Esophagus squamous epithelium (tissue), 5 donors: ENCODE measurements at regions not wholly inside any gene's neighbourhood (a gene's known extent, or its start where the extent isn't known, plus 50 kb on each side); places are given as distances from the start of the nearest gene placed in this dataset.
A peak's percentile ranks its signal among the peaks of the same experiment; 100 is the strongest.

Source experiments
- DNase-seq: peaks from one replicate; lab custom pipeline; 2025; lab: John Stamatoyannopoulos, UW
- H3K27ac ChIP-seq, 4 donors: fragments of 200-600 bp; sonication (generic); one replicate each; pipeline ENCODE4 v1.5.1; 2016 to 2019; ENCODE audit warnings: mild to moderate bottlenecking in 1 of 4
- H3K27me3 ChIP-seq, 4 donors: fragments of 200-600 bp; sonication (generic); 1 replicate in 3 of 4; 2 replicates in 1 of 4; pipeline versions ENCODE4 v1.5.1 to v1.6.0; 2017 to 2021; ENCODE audit warnings: antibody characterized with exemption in 1 of 4
- H3K36me3 ChIP-seq, 3 donors: fragments of 200-600 bp; sonication (generic); one replicate each; pipeline ENCODE4 v1.5.1; 2016 to 2019
- H3K4me1 ChIP-seq, 3 donors: fragments of 200-600 bp; sonication (generic); one replicate each; pipeline ENCODE4 v1.5.1; 2017 to 2019
- H3K4me3 ChIP-seq, 4 donors: fragments of 200-600 bp; sonication (generic); 1 replicate in 3 of 4; 2 replicates in 1 of 4; pipeline ENCODE4 v1.5.1; 2016 to 2019; ENCODE audit warnings: mild to moderate bottlenecking in 2 of 4, moderate library complexity in 1 of 4
- H3K9me3 ChIP-seq, 3 donors: fragments of 200-600 bp; sonication (generic); one replicate each; pipeline ENCODE4 v1.5.1; 2016 to 2019
- CTCF ChIP-seq, 6 experiments: fragments of 450-650 bp in 4 of 6; fragments of 200-600 bp in 2 of 6; sonication (generic) in 2 of 6; IDR thresholded peaks; one replicate each; pipeline ENCODE4 v1.5.1; 2016 to 2019; ENCODE audit warnings: antibody characterized with exemption in 6 of 6, mild to moderate bottlenecking in 4 of 6, moderate library complexity in 4 of 6
- POLR2A ChIP-seq, 4 donors: fragments of 450-650 bp; IDR thresholded peaks; one replicate each; pipeline ENCODE4 v1.6.1; 2017; ENCODE audit warnings: antibody characterized with exemption in 4 of 4, mild to moderate bottlenecking in 4 of 4, moderate library complexity in 3 of 4
- WGBS, 2 donors: methylation state at CpG; one replicate each; pipeline ENCODE4 v1.1.5; 2018; 5-methylcytosine and 5-hydroxymethylcytosine counted together
- intact Hi-C: fragments of 100-400 bp; cut with DNase I; formaldehyde crosslinking; loops from one replicate; pipeline ENCODE4 v1.15.0; 2022
- donor health status: DM: yes; HTN: yes; CAD: no.

GRCh38 chr10:59587083-59587755 is 122.4 kb downstream of the SLC16A9 start:
- intact Hi-C loops, result loop anchor here (10.0 kb wide), 1 partner anchor 342 kb away; no protein-coding TSS in a partner anchor
- no peaks in the 10 kb centered on the region for H3K27me3 ChIP-seq
- H3K4me1 ChIP-seq, result peaks cover 0 to 18% (median 0%) of the 10 kb centered on the region in 3 donors
- H3K4me3 ChIP-seq, result no peak overlapping the region
- H3K36me3 ChIP-seq, result no peaks in the 10 kb centered on the region
- 30 to 64% methylated on average over 2 of the region's 2 CpGs for WGBS, 2 donors
- TF ChIP-seq POLR2A (IDR thresholded peaks at IDR 0.05) (no peak), CTCF (IDR thresholded peaks at IDR 0.05) (no peak)
- H3K27ac ChIP-seq, result peak overlapping the region; percentile 40 to 74 (median 70)
- DNase-seq, result no peak
- no peaks in the 10 kb centered on the region for H3K9me3 ChIP-seq

GRCh38 chr10:59586407-59586891 is 123.2 kb downstream of the SLC16A9 start:
- Histone ChIP-seq H3K27ac (peak overlapping the region in 3 of 4 donors; percentile 68 to 74 (median 73)), H3K9me3 (no peaks in the 10 kb centered on the region), H3K36me3 (no peaks in the 10 kb centered on the region), H3K4me1 (peaks cover 0 to 18% (median 0%) of the 10 kb centered on the region in 3 donors), H3K27me3 (no peaks in the 10 kb centered on the region), H3K4me3 (no peak overlapping the region)
- 45 to 77% methylated on average over 2 of the region's 2 CpGs for WGBS, 2 donors
- intact Hi-C loops, result loop anchor here (10.0 kb wide), 1 partner anchor 342 kb away; no protein-coding TSS in a partner anchor
- DNase-seq, result no peak
- no peak for TF ChIP-seq POLR2A (IDR thresholded peaks at IDR 0.05)
- no peak for TF ChIP-seq CTCF (IDR thresholded peaks at IDR 0.05)

GRCh38 chr10:59585046-59585700 is 124.5 kb downstream of the SLC16A9 start:
- H3K27ac ChIP-seq, result no peak overlapping the region
- H3K36me3 ChIP-seq, result no peaks in the 10 kb centered on the region
- intact Hi-C loops, result loop anchor here (10.0 kb wide), 1 partner anchor 340 kb away; no protein-coding TSS in a partner anchor
- 58 to 64% methylated on average over 4 of the region's 4 CpGs for WGBS, 2 donors
- no peaks in the 10 kb centered on the region for H3K9me3 ChIP-seq
- TF ChIP-seq POLR2A (IDR thresholded peaks at IDR 0.05) (no peak), CTCF (IDR thresholded peaks at IDR 0.05) (no peak)
- peaks cover 0 to 18% (median 0%) of the 10 kb centered on the region in 3 donors for H3K4me1 ChIP-seq
- H3K4me3 ChIP-seq, result no peak overlapping the region
- H3K27me3 ChIP-seq, result no peaks in the 10 kb centered on the region
- DNase-seq, result no peak

- DNase-seq, result no peak
- TF ChIP-seq POLR2A (IDR thresholded peaks at IDR 0.05) (no peak), CTCF (IDR thresholded peaks at IDR 0.05) (no peak)
- Histone ChIP-seq H3K4me3 (no peak overlapping the region), H3K27me3 (no peaks in the 10 kb centered on the region), H3K4me1 (peaks cover 0 to 17% (median 6%) of the 10 kb centered on the region in 3 donors), H3K9me3 (no peaks in the 10 kb centered on the region), H3K36me3 (no peaks in the 10 kb centered on the region), H3K27ac (no peak overlapping the region)
- 81 to 86% methylated on average over 3 of the region's 3 CpGs for WGBS, 2 donors
- intact Hi-C loops, result loop anchor here (10.0 kb wide), 1 partner anchor 338 kb away; no protein-coding TSS in a partner anchor
Observed at GRCh38 chr10:59582780-59583179, 126.9 kb downstream of the SLC16A9 start.

- no peak overlapping the region for H3K27ac ChIP-seq
- intact Hi-C loops, result loop anchor here (10.0 kb wide), 1 partner anchor 337 kb away; no protein-coding TSS in a partner anchor
Observed at GRCh38 chr10:59582058-59582457, 127.6 kb downstream of the SLC16A9 start.

More at GRCh38 chr10:59582058-59582457, 127.6 kb downstream of the SLC16A9 start:
- Histone ChIP-seq H3K4me3 (no peak overlapping the region), H3K36me3 (no peaks in the 10 kb centered on the region), H3K27me3 (no peaks in the 10 kb centered on the region), H3K4me1 (peaks cover 0 to 11% (median 6%) of the 10 kb centered on the region in 3 donors), H3K9me3 (no peaks in the 10 kb centered on the region)
- no peak for TF ChIP-seq CTCF (IDR thresholded peaks at IDR 0.05)
- no peak for TF ChIP-seq POLR2A (IDR thresholded peaks at IDR 0.05)
- no peak for DNase-seq
- 69 to 76% methylated on average over 3 of the region's 3 CpGs for WGBS, 2 donors
